Erythroblast (primary cell): ENCODE measurements at regions not wholly inside any gene's neighbourhood (a gene's known extent, or its start where the extent isn't known, plus 50 kb on each side); places are given as distances from the start of the nearest gene placed in this dataset.

Experiments used
- GATA1 ChIP-seq: IDR thresholded peaks from 2 replicates; pipeline ENCODE4 v1.6.1; 2011; ENCODE audit warnings: low read depth, mild to moderate bottlenecking, control low read depth, low read length, moderate library complexity
- POLR2A ChIP-seq: IDR thresholded peaks from 2 replicates; pipeline ENCODE4 v1.6.1; 2011; ENCODE audit warnings: mild to moderate bottlenecking, low read length

- TF ChIP-seq POLR2A, result no peak
- no peak for TF ChIP-seq GATA1
Measured at GRCh38 chr5:74322944-74323343, 317.6 kb downstream of the ENC1 start.
